H1 (cell line): ENCODE measurements at regions not wholly inside any gene's neighbourhood (a gene's known extent, or its start where the extent isn't known, plus 50 kb on each side); places are given as distances from the start of the nearest gene placed in this dataset.

ENCODE experiments used
- CTCF ChIA-PET: fragments of 300-600 bp; sonication (Branson Sonifier 250); formaldehyde crosslinking; loops from one replicate; lab custom pipeline; 2021; ENCODE audit not compliant: partially characterized antibody; lab: Charles Lee
- POLR2A ChIA-PET: fragments of 300-600 bp; sonication (Branson Sonifier 250); formaldehyde crosslinking; loops from one replicate; lab custom pipeline; 2021; ENCODE audit warnings: inconsistent platforms; ENCODE audit not compliant: partially characterized antibody; lab: Charles Lee
- DNase-seq, 2 experiments: peaks; one replicate each; pipeline versions ENCODE4 v3.0.0 to v3.0.0-alpha.2; 2010 to 2022; ENCODE audit warnings: low spot score in 2 of 2, low read depth in 1 of 2, mixed read lengths in 1 of 2
- FAIRE-seq: peaks from 2 replicates; lab custom pipeline; 2011; peaks lifted over from hg19 to GRCh38; lab: Jason Lieb, UNC
- H2AFZ ChIP-seq: 2 replicates; pipeline ENCODE4 v1.8.1; 2012; ENCODE audit warnings: low read length, inconsistent platforms
- H2AK5ac ChIP-seq: 2 replicates; pipeline ENCODE4 v1.6.1; 2013; ENCODE audit warnings: low read depth, low read length
- H2BK120ac ChIP-seq: replicated peaks from 2 replicates; pipeline ENCODE3; 2013; ENCODE audit warnings: low read depth, low read length, inconsistent platforms
- H2BK12ac ChIP-seq: 2 replicates; pipeline ENCODE4 v1.6.1; 2013; ENCODE audit warnings: low read depth, low read length
- H2BK15ac ChIP-seq: 2 replicates; pipeline ENCODE4 v1.6.1; 2013; ENCODE audit warnings: low read length
- H2BK20ac ChIP-seq: 2 replicates; pipeline ENCODE4 v1.6.1; 2013; ENCODE audit warnings: low read length
- H2BK5ac ChIP-seq: 2 replicates; pipeline ENCODE4 v1.6.1; 2013; ENCODE audit warnings: low read depth, low read length
- H3K14ac ChIP-seq: 2 replicates; pipeline ENCODE4 v1.6.1; 2013; ENCODE audit warnings: inconsistent platforms; ENCODE audit not compliant: insufficient read length
- H3K18ac ChIP-seq: 2 replicates; pipeline ENCODE4 v1.6.1; 2013; ENCODE audit warnings: low read length; ENCODE audit errors: extremely low read depth
- H3K23ac ChIP-seq: 2 replicates; pipeline ENCODE4 v1.6.1; 2013; ENCODE audit warnings: inconsistent platforms; ENCODE audit not compliant: insufficient read length
- H3K23me2 ChIP-seq: 2 replicates; pipeline ENCODE4 v1.6.1; 2013; ENCODE audit warnings: low read depth, low read length
- H3K27ac ChIP-seq: 2 replicates; pipeline ENCODE4 v1.6.1; 2011; ENCODE audit warnings: low read depth, low read length, inconsistent platforms
- H3K27me3 ChIP-seq, 4 experiments: replicated peaks in 1 of 4; 1 replicate in 1 of 4; 2 replicates in 3 of 4; pipeline versions ENCODE4 v1.6.1 to v1.8.1; 2011 to 2013; ENCODE audit warnings: low read length in 3 of 4, mild to moderate bottlenecking in 3 of 4, inconsistent platforms in 2 of 4, mixed read lengths in 2 of 4, moderate library complexity in 1 of 4; ENCODE audit not compliant: control insufficient read depth in 3 of 4, insufficient read depth in 3 of 4; ENCODE audit errors: extremely low read depth in 1 of 4
- H3K36me3 ChIP-seq, 4 experiments: 2 replicates each; pipeline versions ENCODE4 v1.6.1 to v1.8.1; 2011 to 2013; ENCODE audit warnings: mild to moderate bottlenecking in 4 of 4, low read length in 3 of 4, moderate library complexity in 2 of 4, control low read depth in 1 of 4, inconsistent platforms in 1 of 4; ENCODE audit not compliant: insufficient read depth in 4 of 4, control insufficient read depth in 2 of 4
- H3K4ac ChIP-seq: replicated peaks from 2 replicates; pipeline ENCODE3; 2013; ENCODE audit warnings: low read length, low read depth, mixed read lengths, inconsistent platforms; ENCODE audit not compliant: insufficient read length
- H3K4me1 ChIP-seq, 4 experiments: replicated peaks in 1 of 4; 1 replicate in 1 of 4; 2 replicates in 3 of 4; pipeline versions ENCODE4 v1.6.1 to v1.8.1; 2011 to 2013; ENCODE audit warnings: low read length in 3 of 4, inconsistent platforms in 2 of 4, mixed read lengths in 1 of 4; ENCODE audit not compliant: insufficient read depth in 4 of 4, control insufficient read depth in 3 of 4
- H3K4me2 ChIP-seq, 2 experiments: 2 replicates each; pipeline versions ENCODE4 v1.6.1 to v1.8.1; 2011 to 2013; ENCODE audit warnings: low read depth in 2 of 2, low read length in 2 of 2, control low read depth in 1 of 2, inconsistent platforms in 1 of 2, mild to moderate bottlenecking in 1 of 2; ENCODE audit not compliant: insufficient read depth in 1 of 2
- H3K4me3 ChIP-seq, 4 experiments: fragments of 200-600, 300-600 bp in 1 of 4; sonication (generic), shearing (Covaris generic), sonication (Bioruptor Twin) in 1 of 4; 2 replicates each; pipeline versions ENCODE4 v1.5.1 to v1.8.1; 2011 to 2016; ENCODE audit warnings: low read length in 4 of 4, low read depth in 3 of 4, control low read depth in 2 of 4, inconsistent platforms in 2 of 4, mild to moderate bottlenecking in 2 of 4, mixed read lengths in 1 of 4, moderate library complexity in 1 of 4; ENCODE audit not compliant: insufficient read depth in 2 of 4; ENCODE audit errors: extremely low read depth in 1 of 4
- H3K56ac ChIP-seq: replicated peaks from 2 replicates; pipeline ENCODE3; 2013; ENCODE audit warnings: low read depth, mild to moderate bottlenecking, mixed read lengths, low read length, inconsistent platforms; ENCODE audit not compliant: insufficient read length
- H3K79me1 ChIP-seq: 2 replicates; pipeline ENCODE4 v1.6.1; 2013; ENCODE audit warnings: low read depth, low read length, control low read depth
- H3K79me2 ChIP-seq, 2 experiments: 2 replicates each; pipeline versions ENCODE4 v1.6.1 to v1.8.1; 2012 to 2013; ENCODE audit warnings: low read length in 2 of 2, mild to moderate bottlenecking in 2 of 2, inconsistent platforms in 1 of 2; ENCODE audit not compliant: insufficient read depth in 2 of 2, control insufficient read depth in 1 of 2
- H3K9ac ChIP-seq, 4 experiments: replicated peaks in 1 of 4; 1 replicate in 1 of 4; 2 replicates in 3 of 4; pipeline versions ENCODE4 v1.6.1 to v1.8.1; 2011 to 2013; ENCODE audit warnings: low read depth in 3 of 4, low read length in 3 of 4, control low read depth in 2 of 4, mild to moderate bottlenecking in 2 of 4, moderate library complexity in 2 of 4, inconsistent platforms in 1 of 4; ENCODE audit errors: extremely low read depth in 1 of 4
- H3K9me3 ChIP-seq, 2 experiments: 2 replicates each; pipeline versions ENCODE4 v1.6.1 to v1.8.1; 2012 to 2013; ENCODE audit warnings: mild to moderate bottlenecking in 2 of 2, moderate library complexity in 2 of 2, control low read depth in 1 of 2, inconsistent platforms in 1 of 2, low read depth in 1 of 2, low read length in 1 of 2, mixed read lengths in 1 of 2; ENCODE audit not compliant: insufficient read depth in 2 of 2
- H4K20me1 ChIP-seq, 2 experiments: replicated peaks in 1 of 2; 2 replicates each; pipeline versions ENCODE3 to v1.8.1; 2011 to 2013; ENCODE audit warnings: inconsistent platforms in 2 of 2, low read length in 2 of 2, mild to moderate bottlenecking in 1 of 2; ENCODE audit not compliant: insufficient read depth in 2 of 2, control insufficient read depth in 1 of 2
- H4K5ac ChIP-seq: 2 replicates; pipeline ENCODE4 v1.6.1; 2013; ENCODE audit warnings: low read length, low read depth, mixed read lengths, inconsistent platforms; ENCODE audit not compliant: insufficient read length
- H4K8ac ChIP-seq: 2 replicates; pipeline ENCODE4 v1.8.0; 2013; ENCODE audit warnings: mild to moderate bottlenecking, moderate library complexity, low read length, inconsistent platforms; ENCODE audit not compliant: insufficient read depth; ENCODE audit errors: extremely low read depth
- H4K91ac ChIP-seq: replicated peaks from 2 replicates; pipeline ENCODE3; 2013; ENCODE audit warnings: low read length, mixed read lengths, inconsistent platforms; ENCODE audit not compliant: insufficient read length
- ATF2 ChIP-seq: IDR thresholded peaks from 2 replicates; pipeline ENCODE4 v1.6.1; 2012; ENCODE audit warnings: low read length, inconsistent platforms
- BACH1 ChIP-seq: IDR thresholded peaks from 2 replicates; pipeline ENCODE4 v1.6.1; 2012; ENCODE audit warnings: low read length, improper control_type of control experiment
- EP300 ChIP-seq, 2 experiments: IDR thresholded peaks; 1 replicate in 1 of 2; 2 replicates in 1 of 2; pipeline ENCODE4 v1.6.1; 2011 to 2012; ENCODE audit warnings: low read depth in 2 of 2, low read length in 2 of 2, mild to moderate bottlenecking in 2 of 2, borderline replicate concordance in 1 of 2, inconsistent platforms in 1 of 2, moderate library complexity in 1 of 2
- GABPA ChIP-seq: IDR thresholded peaks from 2 replicates; pipeline ENCODE4 v1.6.1; 2011; ENCODE audit warnings: mild to moderate bottlenecking, low read length, moderate library complexity, borderline replicate concordance; ENCODE audit not compliant: insufficient read depth
- HDAC6 ChIP-seq: IDR thresholded peaks from one replicate; pipeline ENCODE4 v1.7.1; 2012; ENCODE audit warnings: low read depth, mild to moderate bottlenecking, inconsistent platforms, low read length, moderate library complexity
- MAFK ChIP-seq: IDR thresholded peaks from 2 replicates; pipeline ENCODE4 v1.6.1; 2012; ENCODE audit warnings: low read depth, mild to moderate bottlenecking, improper control_type of control experiment, low read length
- NANOG ChIP-seq: IDR thresholded peaks from 2 replicates; pipeline ENCODE4 v1.6.1; 2011; ENCODE audit warnings: low read length, low read depth, mild to moderate bottlenecking, inconsistent platforms; ENCODE audit not compliant: insufficient read depth, poor library complexity, severe bottlenecking
- SRF ChIP-seq: IDR thresholded peaks from 2 replicates; pipeline ENCODE4 v1.6.1; 2011; ENCODE audit warnings: mild to moderate bottlenecking, low read depth, low read length, moderate library complexity
- TAF1 ChIP-seq: IDR thresholded peaks from 2 replicates; pipeline ENCODE4 v1.6.1; 2011; ENCODE audit warnings: mild to moderate bottlenecking, low read depth, low read length
- TCF12 ChIP-seq: IDR thresholded peaks from 2 replicates; pipeline ENCODE4 v1.6.1; 2011; ENCODE audit warnings: low read depth, mild to moderate bottlenecking, low read length
- TEAD4 ChIP-seq: IDR thresholded peaks from 2 replicates; pipeline ENCODE4 v1.6.1; 2012; ENCODE audit warnings: low read depth, low read length, inconsistent platforms, mixed read lengths
- WGBS, 2 experiments: shearing (Covaris generic) in 1 of 2; methylation state at CpG; one replicate each; pipeline versions ENCODE4 v1.1.6 to v1.1.7; 2013 to 2015; ENCODE audit warnings: low lambda C conversion rate in 2 of 2, mixed read lengths in 2 of 2, inconsistent platforms in 1 of 2, low coverage in 1 of 2, missing lambda C conversion rate in 1 of 2; ENCODE audit not compliant: insufficient replicate concordance in 2 of 2, insufficient coverage in 1 of 2, insufficient read length in 1 of 2; ENCODE audit errors: extremely low coverage in 1 of 2, missing lambda C conversion rate in 1 of 2; 5-methylcytosine and 5-hydroxymethylcytosine counted together
- TF ChIP-seq, protein P1 (sequence below): IDR thresholded peaks from 2 replicates; pipeline ENCODE4 v1.6.1; 2011; ENCODE audit warnings: low read length, improper control_type of control experiment

DNA sequence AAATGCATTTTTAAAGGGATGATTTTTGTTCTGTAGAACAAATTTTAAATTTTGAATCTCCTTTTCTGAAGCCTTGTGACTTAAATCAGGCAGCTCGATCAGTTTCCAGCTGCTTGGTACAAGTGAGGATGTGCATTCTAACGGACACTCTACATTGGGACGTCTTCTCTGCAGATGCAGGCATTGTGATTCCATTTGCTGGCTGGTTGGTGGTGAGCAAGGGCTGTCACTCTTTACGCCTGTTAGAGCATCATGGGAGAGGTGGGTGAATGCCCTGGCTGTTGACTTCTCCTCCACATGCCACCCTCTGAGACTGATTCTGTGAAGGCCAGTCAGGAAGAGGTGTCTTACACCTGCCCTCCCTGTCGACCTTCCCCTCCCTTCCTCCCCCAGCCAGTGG lies 240.5 kb upstream of the RNF32 start:
- no peak overlapping the region for H3K56ac ChIP-seq
- H4K20me1 ChIP-seq, result no peaks in the 10 kb centered on the region
- no peak overlapping the region for H3K27ac ChIP-seq
- H3K4me3 ChIP-seq, result no peak overlapping the region
- POLR2A ChIA-PET, result no interaction called here
- FAIRE-seq (no peak), DNase-seq (no peak)
- H3K79me2 ChIP-seq, result no peaks in the 10 kb centered on the region
- no peaks in the 10 kb centered on the region for H3K27me3 ChIP-seq
- H3K9me3 ChIP-seq, result no peaks in the 10 kb centered on the region
- peak overlapping the region; percentile 27; the same call in 1 of the 2 replicates for H2BK12ac ChIP-seq
- H3K23ac ChIP-seq, result no peak overlapping the region
- H4K5ac ChIP-seq, result no peak overlapping the region
- H3K18ac ChIP-seq, result no peak overlapping the region
- 85% methylated on average over 5 of the region's 5 CpGs; no CpG with 5 or more reads in 1 of the 2 experiments for WGBS, 2 experiments
- no peak overlapping the region for H4K91ac ChIP-seq
- H2AFZ ChIP-seq, result no peak overlapping the region
- no peak overlapping the region for H4K8ac ChIP-seq
- no peak overlapping the region for H2BK120ac ChIP-seq
- H3K36me3 ChIP-seq, result no peaks in the 10 kb centered on the region
- no peak overlapping the region for H3K14ac ChIP-seq
- H3K4me1 ChIP-seq, result no peaks in the 10 kb centered on the region
- no peaks in the 10 kb centered on the region for H3K23me2 ChIP-seq
- no peaks in the 10 kb centered on the region; the same call in 1 of the 2 replicates for H3K79me1 ChIP-seq
- H3K4ac ChIP-seq, result no peak overlapping the region
- no peak overlapping the region for H3K4me2 ChIP-seq
- H2AK5ac ChIP-seq, result no peak overlapping the region
- no peak overlapping the region for H3K9ac ChIP-seq
- H2BK15ac ChIP-seq, result no peak overlapping the region
- H2BK20ac ChIP-seq, result no peak overlapping the region
- CTCF ChIA-PET, result interaction anchor here (0.9 to 1.2 kb wide), 2 partner anchors 20 to 204 kb away, joined by 3 read pairs; no protein-coding TSS in a partner anchor
- no peak overlapping the region; the same call in 1 of the 2 replicates for H2BK5ac ChIP-seq
- TF ChIP-seq NANOG (no peak), MAFK (no peak), TCF12 (no peak), ATF2 (no peak), TAF1 (no peak), SRF (no peak), TEAD4 (no peak), GABPA (no peak), EP300 (IDR thresholded peaks at IDR 0.05; ENCODE audit: borderline replicate concordance in 1 of 2, low read depth in 2 of 2, low read length in 2 of 2) (no peak), BACH1 (no peak), HDAC6 (no peak)
- TF ChIP-seq, protein P1, sequence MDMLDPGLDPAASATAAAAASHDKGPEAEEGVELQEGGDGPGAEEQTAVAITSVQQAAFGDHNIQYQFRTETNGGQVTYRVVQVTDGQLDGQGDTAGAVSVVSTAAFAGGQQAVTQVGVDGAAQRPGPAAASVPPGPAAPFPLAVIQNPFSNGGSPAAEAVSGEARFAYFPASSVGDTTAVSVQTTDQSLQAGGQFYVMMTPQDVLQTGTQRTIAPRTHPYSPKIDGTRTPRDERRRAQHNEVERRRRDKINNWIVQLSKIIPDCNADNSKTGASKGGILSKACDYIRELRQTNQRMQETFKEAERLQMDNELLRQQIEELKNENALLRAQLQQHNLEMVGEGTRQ, result no peak
